Gastroesophageal sphincter (tissue), 4 donors: ENCODE measurements at regions not wholly inside any gene's neighbourhood (a gene's known extent, or its start where the extent isn't known, plus 50 kb on each side); places are given as distances from the start of the nearest gene placed in this dataset.

Experiments
- ATAC-seq: fragments of 150-250 bp; one replicate; pipeline ENCODE4 v1.9.1; 2016; ENCODE audit warnings: mild to moderate bottlenecking, moderate library complexity
- H3K27ac ChIP-seq, 4 donors: fragments of 200-600 bp; sonication (generic) in 3 of 4; 1 replicate in 3 of 4; 2 replicates in 1 of 4; pipeline ENCODE4 v1.5.1; 2016 to 2019
- H3K27me3 ChIP-seq: fragments of 200-600 bp; sonication (generic); one replicate; pipeline ENCODE4 v1.5.1; 2019
- H3K36me3 ChIP-seq, 2 donors: fragments of 200-600 bp; sonication (generic); one replicate each; pipeline ENCODE4 v1.5.1; 2019; ENCODE audit warnings: control low read depth in 1 of 2
- H3K4me1 ChIP-seq, 3 donors: fragments of 200-600 bp; sonication (generic); 1 replicate in 2 of 3; 2 replicates in 1 of 3; pipeline ENCODE4 v1.5.1; 2016 to 2019; ENCODE audit warnings: control low read depth in 2 of 3
- H3K4me3 ChIP-seq, 2 donors: fragments of 200-600 bp; sonication (generic); one replicate each; pipeline ENCODE4 v1.5.1; 2019; ENCODE audit warnings: mild to moderate bottlenecking in 1 of 2, moderate library complexity in 1 of 2
- H3K9me3 ChIP-seq, 3 donors: fragments of 200-600 bp; sonication (generic); one replicate each; pipeline ENCODE4 v1.5.1; 2017 to 2019; ENCODE audit warnings: control low read depth in 2 of 3
- CTCF ChIP-seq, 4 experiments: fragments of 200-600 bp in 2 of 4; fragments of 450-650 bp in 2 of 4; sonication (generic) in 1 of 4; IDR thresholded peaks; one replicate each; pipeline ENCODE4 v1.5.1; 2017 to 2019; ENCODE audit warnings: antibody characterized with exemption in 4 of 4, mild to moderate bottlenecking in 2 of 4, moderate library complexity in 2 of 4
- EP300 ChIP-seq: sonication (generic); formaldehyde crosslinking; IDR thresholded peaks from one replicate; pipeline ENCODE4 v1.6.1; 2017; ENCODE audit warnings: antibody characterized with exemption, mild to moderate bottlenecking
- POLR2A ChIP-seq, 2 donors: fragments of 450-650 bp; IDR thresholded peaks; one replicate each; pipeline ENCODE4 v1.6.1; 2017; ENCODE audit warnings: antibody characterized with exemption in 2 of 2, mild to moderate bottlenecking in 2 of 2, moderate library complexity in 1 of 2
- POLR2AphosphoS5 ChIP-seq: sonication (generic); formaldehyde crosslinking; IDR thresholded peaks from one replicate; pipeline ENCODE4 v1.6.1; 2017; ENCODE audit warnings: antibody characterized with exemption
- WGBS, 2 donors: methylation state at CpG; one replicate each; pipeline ENCODE4 v1.1.5; 2018; ENCODE audit warnings: low coverage in 1 of 2; 5-methylcytosine and 5-hydroxymethylcytosine counted together

- Histone ChIP-seq H3K4me1 (no peaks in the 10 kb centered on the region), H3K27me3 (no peaks in the 10 kb centered on the region), H3K27ac (no peak overlapping the region), H3K4me3 (no peak overlapping the region), H3K36me3 (no peaks in the 10 kb centered on the region), H3K9me3 (no peaks in the 10 kb centered on the region)
- no peak for ATAC-seq
- no peak for TF ChIP-seq CTCF (IDR thresholded peaks at IDR 0.05)
- TF ChIP-seq EP300, result no peak
- no peak for TF ChIP-seq POLR2A (IDR thresholded peaks at IDR 0.05)
- TF ChIP-seq POLR2AphosphoS5, result no peak
- 100% methylated on average over 1 of the region's 1 CpG for WGBS, 2 donors
These were observed 361.7 kb upstream of the PPP1R2C start for GRCh38 chrX:43139645-43140044.

- WGBS, 2 donors, result 75% methylated on average over 1 of the region's 2 CpGs; no CpG with 5 or more reads in 1 of the 2 donors
- no peak for ATAC-seq
- H3K4me1 ChIP-seq, result no peaks in the 10 kb centered on the region
- no peaks in the 10 kb centered on the region for H3K27me3 ChIP-seq
- no peak for TF ChIP-seq POLR2AphosphoS5
- no peak for TF ChIP-seq CTCF (IDR thresholded peaks at IDR 0.05)
- no peak for TF ChIP-seq EP300
- no peak for TF ChIP-seq POLR2A (IDR thresholded peaks at IDR 0.05)
- H3K36me3 ChIP-seq, result no peaks in the 10 kb centered on the region
- H3K27ac ChIP-seq, result no peak overlapping the region
- no peak overlapping the region for H3K4me3 ChIP-seq
- no peaks in the 10 kb centered on the region for H3K9me3 ChIP-seq
These were observed 362.6 kb upstream of the PPP1R2C start for GRCh38 chrX:43140582-43140981.

GRCh38 chrX:43141885-43142284 lies 363.9 kb upstream of the PPP1R2C start:
- Histone ChIP-seq H3K36me3 (no peaks in the 10 kb centered on the region), H3K27ac (no peak overlapping the region), H3K9me3 (no peaks in the 10 kb centered on the region), H3K27me3 (no peaks in the 10 kb centered on the region), H3K4me1 (no peaks in the 10 kb centered on the region), H3K4me3 (no peak overlapping the region)
- no peak for ATAC-seq
- TF ChIP-seq EP300, result no peak
- no peak for TF ChIP-seq POLR2AphosphoS5
- TF ChIP-seq CTCF (IDR thresholded peaks at IDR 0.05), result no peak
- TF ChIP-seq POLR2A (IDR thresholded peaks at IDR 0.05), result no peak

- no peak for ATAC-seq
- Histone ChIP-seq H3K9me3 (no peaks in the 10 kb centered on the region), H3K27me3 (no peaks in the 10 kb centered on the region), H3K4me3 (no peak overlapping the region), H3K4me1 (no peaks in the 10 kb centered on the region), H3K27ac (no peak overlapping the region), H3K36me3 (no peaks in the 10 kb centered on the region)
- WGBS, 2 donors, result 54 to 93% methylated on average over 3 of the region's 3 CpGs
- TF ChIP-seq EP300 (no peak), CTCF (IDR thresholded peaks at IDR 0.05) (no peak), POLR2AphosphoS5 (no peak), POLR2A (IDR thresholded peaks at IDR 0.05) (no peak)
These were observed 370.3 kb upstream of the PPP1R2C start for GRCh38 chrX:43148305-43148704.

- Histone ChIP-seq H3K36me3 (no peaks in the 10 kb centered on the region), H3K27me3 (no peaks in the 10 kb centered on the region), H3K4me3 (no peak overlapping the region), H3K27ac (no peak overlapping the region), H3K4me1 (no peaks in the 10 kb centered on the region), H3K9me3 (no peaks in the 10 kb centered on the region)
- no peak for ATAC-seq
- 34 to 69% methylated on average over 4 to 5 of the region's 5 CpGs for WGBS, 2 donors
- TF ChIP-seq EP300 (no peak), POLR2AphosphoS5 (no peak), POLR2A (IDR thresholded peaks at IDR 0.05) (no peak), CTCF (IDR thresholded peaks at IDR 0.05) (no peak)
These were observed 387.5 kb upstream of the PPP1R2C start for GRCh38 chrX:43165343-43165920.
